ENCODE measurements at regions not wholly inside any gene's neighbourhood (a gene's known extent, or its start where the extent isn't known, plus 50 kb on each side); places are given as distances from the start of the nearest gene placed in this dataset.

DNA sequence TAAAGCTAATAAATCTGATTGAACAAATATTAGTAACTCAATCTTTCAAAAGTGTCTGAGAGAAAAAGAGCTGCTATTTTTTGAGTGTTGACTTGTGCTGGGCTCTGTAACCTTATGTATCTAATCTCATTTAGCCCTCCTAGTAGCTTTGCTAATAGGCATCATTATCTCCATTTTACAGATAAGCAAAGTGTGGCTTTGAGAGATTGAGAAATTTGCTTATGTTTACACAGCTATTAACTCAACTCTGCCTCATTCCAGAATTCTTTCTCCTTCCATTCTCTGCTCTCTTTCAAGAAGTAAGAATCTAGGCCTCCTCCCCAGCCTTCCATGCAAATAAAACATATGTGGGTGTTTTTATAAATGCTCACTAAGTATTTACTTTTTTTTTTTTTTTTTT is 137.8 kb downstream of the GATA3 start:
- TF ChIP-seq, protein P1, sequence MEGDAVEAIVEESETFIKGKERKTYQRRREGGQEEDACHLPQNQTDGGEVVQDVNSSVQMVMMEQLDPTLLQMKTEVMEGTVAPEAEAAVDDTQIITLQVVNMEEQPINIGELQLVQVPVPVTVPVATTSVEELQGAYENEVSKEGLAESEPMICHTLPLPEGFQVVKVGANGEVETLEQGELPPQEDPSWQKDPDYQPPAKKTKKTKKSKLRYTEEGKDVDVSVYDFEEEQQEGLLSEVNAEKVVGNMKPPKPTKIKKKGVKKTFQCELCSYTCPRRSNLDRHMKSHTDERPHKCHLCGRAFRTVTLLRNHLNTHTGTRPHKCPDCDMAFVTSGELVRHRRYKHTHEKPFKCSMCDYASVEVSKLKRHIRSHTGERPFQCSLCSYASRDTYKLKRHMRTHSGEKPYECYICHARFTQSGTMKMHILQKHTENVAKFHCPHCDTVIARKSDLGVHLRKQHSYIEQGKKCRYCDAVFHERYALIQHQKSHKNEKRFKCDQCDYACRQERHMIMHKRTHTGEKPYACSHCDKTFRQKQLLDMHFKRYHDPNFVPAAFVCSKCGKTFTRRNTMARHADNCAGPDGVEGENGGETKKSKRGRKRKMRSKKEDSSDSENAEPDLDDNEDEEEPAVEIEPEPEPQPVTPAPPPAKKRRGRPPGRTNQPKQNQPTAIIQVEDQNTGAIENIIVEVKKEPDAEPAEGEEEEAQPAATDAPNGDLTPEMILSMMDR (IDR thresholded peaks at IDR 0.05; ENCODE audit: low read length): no peak
- TF ChIP-seq EZH2 (IDR thresholded peaks at IDR 0.05; ENCODE audit: borderline replicate concordance, low read length): no peak
